ENCODE measurements at regions not wholly inside any gene's neighbourhood (a gene's known extent, or its start where the extent isn't known, plus 50 kb on each side); places are given as distances from the start of the nearest gene placed in this dataset.

DNA sequence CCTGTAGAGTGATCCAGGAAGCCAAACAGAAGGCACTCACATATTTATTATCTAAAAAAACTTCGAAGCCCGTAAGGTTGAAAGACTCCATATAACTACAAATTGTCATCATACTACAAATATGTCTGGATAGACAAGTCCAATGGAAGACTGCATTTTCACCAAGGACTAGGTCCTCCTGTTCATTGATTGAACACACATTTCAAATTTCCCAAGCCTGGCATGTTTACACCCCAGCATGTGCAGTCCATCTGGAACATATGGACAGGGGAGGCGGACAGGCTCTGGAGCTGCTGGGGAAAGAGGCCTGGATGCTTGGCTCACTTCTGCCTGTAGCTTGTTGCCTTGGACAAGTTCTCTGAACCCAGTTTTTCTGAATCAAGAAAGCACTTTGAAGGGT is 378.7 kb downstream of the ENC1 start:
- peaks cover 16% of the 10 kb centered on the region; the same call in 1 of the 2 replicates for H3F3A ChIP-seq (ENCODE audit: low read depth)
- no peaks in the 10 kb centered on the region for H4K20me1 ChIP-seq (ENCODE audit: insufficient read depth, low read length, poor library complexity, severe bottlenecking)
- H3K27me3 ChIP-seq (ENCODE audit: insufficient read depth, low read length, poor library complexity, severe bottlenecking) = no peaks in the 10 kb centered on the region
- H3K36me3 ChIP-seq (ENCODE audit: insufficient read depth, low read length) = no peaks in the 10 kb centered on the region
- no peak for TF ChIP-seq EZH2phosphoT487 (IDR thresholded peaks at IDR 0.05; ENCODE audit: borderline replicate concordance)
- TF ChIP-seq, protein P1, sequence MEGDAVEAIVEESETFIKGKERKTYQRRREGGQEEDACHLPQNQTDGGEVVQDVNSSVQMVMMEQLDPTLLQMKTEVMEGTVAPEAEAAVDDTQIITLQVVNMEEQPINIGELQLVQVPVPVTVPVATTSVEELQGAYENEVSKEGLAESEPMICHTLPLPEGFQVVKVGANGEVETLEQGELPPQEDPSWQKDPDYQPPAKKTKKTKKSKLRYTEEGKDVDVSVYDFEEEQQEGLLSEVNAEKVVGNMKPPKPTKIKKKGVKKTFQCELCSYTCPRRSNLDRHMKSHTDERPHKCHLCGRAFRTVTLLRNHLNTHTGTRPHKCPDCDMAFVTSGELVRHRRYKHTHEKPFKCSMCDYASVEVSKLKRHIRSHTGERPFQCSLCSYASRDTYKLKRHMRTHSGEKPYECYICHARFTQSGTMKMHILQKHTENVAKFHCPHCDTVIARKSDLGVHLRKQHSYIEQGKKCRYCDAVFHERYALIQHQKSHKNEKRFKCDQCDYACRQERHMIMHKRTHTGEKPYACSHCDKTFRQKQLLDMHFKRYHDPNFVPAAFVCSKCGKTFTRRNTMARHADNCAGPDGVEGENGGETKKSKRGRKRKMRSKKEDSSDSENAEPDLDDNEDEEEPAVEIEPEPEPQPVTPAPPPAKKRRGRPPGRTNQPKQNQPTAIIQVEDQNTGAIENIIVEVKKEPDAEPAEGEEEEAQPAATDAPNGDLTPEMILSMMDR (conservative IDR thresholded peaks at IDR 0.05; ENCODE audit: low read length) = no peak
- H3K4me2 ChIP-seq (ENCODE audit: low read depth, low read length, poor library complexity, severe bottlenecking) = peak overlapping the region; percentile 22
- no peaks in the 10 kb centered on the region for H3K9me2 ChIP-seq (replicated peaks; ENCODE audit: low read depth, low read length)
- H3K9ac ChIP-seq (ENCODE audit: low read depth, low read length, poor library complexity, severe bottlenecking) = peak overlapping the region; percentile 10
- H2AFZ ChIP-seq (ENCODE audit: low read length) = peak overlapping the region; percentile 59; the same call in 1 of the 2 replicates
- H3K4me1 ChIP-seq (ENCODE audit: insufficient read depth, low read length, poor library complexity, severe bottlenecking) = peaks cover 56% of the 10 kb centered on the region
- no peaks in the 10 kb centered on the region for H3K9me3 ChIP-seq (ENCODE audit: insufficient read depth, low read depth, low read length)
- no peak overlapping the region for H3K4me3 ChIP-seq (ENCODE audit: low read length, poor library complexity, severe bottlenecking)
- H3K79me2 ChIP-seq (ENCODE audit: insufficient read depth, low read length) = no peaks in the 10 kb centered on the region

DNA sequence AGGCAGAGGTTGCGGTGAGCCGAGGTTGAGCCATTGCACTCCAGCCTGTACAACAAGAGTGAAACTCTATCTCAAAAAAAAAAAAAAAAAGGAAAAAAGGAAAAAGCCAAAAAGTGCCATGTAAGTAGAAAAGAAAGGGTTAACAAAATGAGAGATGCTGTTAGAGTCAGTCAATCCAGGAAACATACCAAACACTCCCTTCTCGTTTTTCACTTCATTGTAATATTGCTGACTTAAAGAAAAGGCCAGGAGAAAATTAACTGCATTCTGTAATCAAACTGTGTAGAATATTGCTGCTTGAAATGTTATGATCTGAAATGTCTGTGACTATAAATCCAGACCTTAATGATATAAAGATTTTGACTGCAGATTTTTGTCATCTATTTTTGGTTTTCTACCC is 379.1 kb downstream of the ENC1 start:
- no peaks in the 10 kb centered on the region for H4K20me1 ChIP-seq (ENCODE audit: insufficient read depth, low read length, poor library complexity, severe bottlenecking)
- peak overlapping the region; percentile 10 for H3K9ac ChIP-seq (ENCODE audit: low read depth, low read length, poor library complexity, severe bottlenecking)
- peak overlapping the region; percentile 59; the same call in 1 of the 2 replicates for H2AFZ ChIP-seq (ENCODE audit: low read length)
- H3K4me1 ChIP-seq (ENCODE audit: insufficient read depth, low read length, poor library complexity, severe bottlenecking) = peaks cover 58% of the 10 kb centered on the region
- no peak for TF ChIP-seq EZH2phosphoT487 (IDR thresholded peaks at IDR 0.05; ENCODE audit: borderline replicate concordance)
- TF ChIP-seq, protein P1 (conservative IDR thresholded peaks at IDR 0.05; ENCODE audit: low read length) = no peak
- no peaks in the 10 kb centered on the region for H3K36me3 ChIP-seq (ENCODE audit: insufficient read depth, low read length)
- H3K9me3 ChIP-seq (ENCODE audit: insufficient read depth, low read depth, low read length) = no peaks in the 10 kb centered on the region
- H3K4me2 ChIP-seq (ENCODE audit: low read depth, low read length, poor library complexity, severe bottlenecking) = peak overlapping the region; percentile 22
- H3K79me2 ChIP-seq (ENCODE audit: insufficient read depth, low read length) = no peaks in the 10 kb centered on the region
- H3F3A ChIP-seq (ENCODE audit: low read depth) = peaks cover 18% of the 10 kb centered on the region; the same call in 1 of the 2 replicates
- H3K4me3 ChIP-seq (ENCODE audit: low read length, poor library complexity, severe bottlenecking) = no peak overlapping the region
- H3K9me2 ChIP-seq (replicated peaks; ENCODE audit: low read depth, low read length) = no peaks in the 10 kb centered on the region
- H3K27me3 ChIP-seq (ENCODE audit: insufficient read depth, low read length, poor library complexity, severe bottlenecking) = no peaks in the 10 kb centered on the region

DNA sequence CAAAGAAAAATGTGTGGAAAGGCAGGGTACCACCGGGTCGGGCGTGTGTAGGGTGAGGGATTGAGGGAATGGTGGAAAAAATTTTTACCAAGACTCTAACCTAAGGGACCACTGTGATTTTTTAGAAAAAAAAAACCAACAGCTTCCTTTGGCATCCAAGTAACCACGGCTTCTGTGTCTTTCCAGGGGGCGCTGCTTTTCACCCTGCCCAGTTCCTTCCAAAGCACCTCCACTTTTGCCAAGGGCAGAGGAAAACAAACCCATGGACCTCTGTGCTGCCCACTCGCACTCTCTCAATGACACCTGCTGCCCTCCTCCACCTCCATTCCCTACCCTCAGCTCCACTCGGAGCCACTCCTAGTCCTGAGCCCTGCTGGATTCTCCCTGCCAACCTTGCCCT is 381.0 kb downstream of the ENC1 start:
- Histone ChIP-seq H3K9me2 (replicated peaks; ENCODE audit: low read depth, low read length) (no peaks in the 10 kb centered on the region), H3K4me2 (ENCODE audit: low read depth, low read length, poor library complexity, severe bottlenecking) (no peak overlapping the region), H3K27me3 (ENCODE audit: insufficient read depth, low read length, poor library complexity, severe bottlenecking) (no peaks in the 10 kb centered on the region), H3K36me3 (ENCODE audit: insufficient read depth, low read length) (no peaks in the 10 kb centered on the region), H3K4me1 (ENCODE audit: insufficient read depth, low read length, poor library complexity, severe bottlenecking) (peaks cover 65% of the 10 kb centered on the region), H3K79me2 (ENCODE audit: insufficient read depth, low read length) (no peaks in the 10 kb centered on the region), H3K9ac (ENCODE audit: low read depth, low read length, poor library complexity, severe bottlenecking) (no peak overlapping the region), H3K4me3 (ENCODE audit: low read length, poor library complexity, severe bottlenecking) (no peak overlapping the region), H2AFZ (ENCODE audit: low read length) (peak overlapping the region; percentile 22; the same call in 1 of the 2 replicates), H3F3A (ENCODE audit: low read depth) (peaks cover 18% of the 10 kb centered on the region; the same call in 1 of the 2 replicates), H4K20me1 (ENCODE audit: insufficient read depth, low read length, poor library complexity, severe bottlenecking) (no peaks in the 10 kb centered on the region), H3K9me3 (ENCODE audit: insufficient read depth, low read depth, low read length) (no peaks in the 10 kb centered on the region)
- no peak for TF ChIP-seq EZH2phosphoT487 (IDR thresholded peaks at IDR 0.05; ENCODE audit: borderline replicate concordance)
- TF ChIP-seq, protein P1 (conservative IDR thresholded peaks at IDR 0.05; ENCODE audit: low read length) = peak; percentile 46

Measured in Loucy (cell line).